GM12873 (cell line): ENCODE measurements at regions not wholly inside any gene's neighbourhood (a gene's known extent, or its start where the extent isn't known, plus 50 kb on each side); places are given as distances from the start of the nearest gene placed in this dataset.

Source experiments
- CTCF ChIP-seq: IDR thresholded peaks from 2 replicates; pipeline ENCODE4 v1.5.1; 2012; ENCODE audit warnings: low read depth, mild to moderate bottlenecking, moderate library complexity, low read length, control low read depth; ENCODE audit not compliant: insufficient read depth; ENCODE audit errors: missing control alignments

- TF ChIP-seq CTCF, result no peak
These were observed 181.7 kb upstream of the COPS8 start for GRCh38 chr2:236903978-236904377.

GRCh38 chr2:236904389-236905263 lies 181.1 kb upstream of the COPS8 start:
- TF ChIP-seq CTCF, result no peak

- TF ChIP-seq CTCF, result no peak
These were observed 179.7 kb upstream of the COPS8 start for GRCh38 chr2:236905976-236906375.

DNA sequence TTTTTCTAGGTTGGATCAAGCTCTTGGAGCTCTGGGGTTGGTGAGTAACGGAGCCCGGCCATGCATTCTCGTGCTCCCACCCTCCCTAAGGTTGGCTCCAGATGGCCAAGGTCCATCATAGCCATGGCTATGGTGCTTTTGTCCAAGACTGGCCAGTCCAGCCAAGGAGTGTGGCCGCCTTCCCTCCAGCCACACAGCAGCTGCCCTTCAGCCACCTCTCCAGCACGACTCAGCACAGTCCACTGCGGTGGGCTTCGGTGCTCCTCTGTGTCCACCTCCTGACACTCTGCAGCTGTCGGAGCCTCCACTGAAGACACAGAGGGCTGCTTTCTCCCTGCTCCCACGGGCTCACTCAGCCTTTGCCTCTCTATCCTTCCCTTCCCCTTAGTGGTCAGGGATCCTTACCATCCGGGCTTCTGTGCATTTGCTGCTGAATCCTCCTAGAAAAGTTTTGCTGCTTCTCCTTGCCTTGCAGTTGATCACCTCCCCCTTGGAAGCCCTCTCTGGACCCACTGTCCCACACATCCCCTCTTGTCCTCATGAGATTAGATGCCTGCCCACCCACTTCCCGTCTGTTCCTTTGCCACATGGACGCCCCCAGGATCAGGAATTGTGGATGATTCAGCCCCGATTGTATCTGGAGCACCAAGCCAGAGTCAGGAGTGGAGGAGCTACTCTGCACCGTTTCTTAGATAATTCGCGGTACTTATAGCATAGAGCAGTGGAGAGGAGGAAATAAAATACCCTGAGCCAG lies 177.1 kb upstream of the COPS8 start:
- no peak for TF ChIP-seq CTCF

DNA sequence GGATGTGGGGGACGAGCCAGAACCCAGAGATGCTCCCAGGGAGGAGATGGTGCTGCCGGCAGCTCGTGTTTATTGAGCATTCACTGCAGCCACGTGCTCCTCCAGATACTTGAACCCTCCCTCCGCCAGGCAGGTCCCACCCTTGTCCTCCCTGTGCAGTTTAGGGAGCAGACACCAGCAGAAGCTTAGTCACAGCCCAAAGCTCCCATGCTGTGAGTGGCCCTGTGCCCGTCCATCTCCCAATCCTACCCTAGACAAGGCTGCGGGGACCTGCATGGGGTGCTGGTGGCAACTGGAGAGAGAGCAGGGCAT lies 176.5 kb upstream of the COPS8 start:
- TF ChIP-seq CTCF, result no peak

DNA sequence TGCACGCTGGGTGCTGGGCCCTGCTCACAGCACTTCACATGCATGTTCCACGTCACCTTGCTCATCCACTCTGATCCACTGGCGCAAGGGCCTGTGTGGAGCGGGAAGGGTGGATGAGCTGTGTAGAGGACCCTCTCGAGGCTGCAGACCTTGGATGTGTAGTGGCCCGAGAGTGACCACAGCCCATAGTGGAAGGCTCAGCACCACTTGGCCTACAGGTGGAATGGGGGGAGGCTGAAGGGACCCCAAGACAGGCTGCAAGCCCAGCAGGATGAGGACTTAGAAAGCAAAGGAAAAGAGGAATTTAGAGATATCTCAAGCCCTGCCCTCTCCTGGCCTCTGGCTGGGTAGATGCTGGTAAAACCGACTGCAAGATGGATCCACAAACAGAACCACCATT lies 175.9 kb upstream of the COPS8 start:
- TF ChIP-seq CTCF, result no peak

DNA sequence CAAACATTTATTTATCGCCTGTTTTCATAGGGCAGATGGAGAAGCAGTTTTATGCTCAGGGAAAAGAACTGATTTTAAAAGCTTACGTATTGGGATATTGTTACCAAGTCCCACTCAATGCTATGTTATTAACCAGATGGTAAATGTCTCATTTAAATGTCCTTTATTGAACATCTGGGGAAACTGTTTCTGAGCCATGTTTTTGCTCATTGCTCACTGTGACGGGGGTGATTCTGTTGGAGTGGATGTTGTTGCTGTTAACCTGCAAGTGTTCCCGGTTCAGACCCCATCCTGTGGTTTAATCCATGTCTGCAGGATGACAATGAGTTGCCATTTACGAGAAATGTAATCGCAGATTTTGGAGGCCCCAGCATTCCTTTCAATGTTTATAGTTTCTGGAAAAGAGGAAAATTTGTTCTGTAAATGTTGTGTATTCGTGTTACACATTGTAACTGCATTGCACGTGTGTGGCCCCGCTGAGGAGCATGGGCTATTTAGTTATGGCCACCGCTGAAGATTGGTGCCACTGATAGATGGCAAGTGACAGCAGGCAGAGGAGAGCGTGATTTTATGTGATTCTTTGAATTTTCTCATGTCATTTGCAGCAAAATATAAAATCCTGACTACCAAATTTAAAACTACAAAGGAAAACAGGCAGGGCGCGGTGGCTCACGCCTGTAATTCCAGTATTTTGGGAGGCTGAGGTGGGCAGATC lies 174.8 kb upstream of the COPS8 start:
- TF ChIP-seq CTCF, result no peak
